ENCODE measurements at regions not wholly inside any gene's neighbourhood (a gene's known extent, or its start where the extent isn't known, plus 50 kb on each side); places are given as distances from the start of the nearest gene placed in this dataset.

DNA sequence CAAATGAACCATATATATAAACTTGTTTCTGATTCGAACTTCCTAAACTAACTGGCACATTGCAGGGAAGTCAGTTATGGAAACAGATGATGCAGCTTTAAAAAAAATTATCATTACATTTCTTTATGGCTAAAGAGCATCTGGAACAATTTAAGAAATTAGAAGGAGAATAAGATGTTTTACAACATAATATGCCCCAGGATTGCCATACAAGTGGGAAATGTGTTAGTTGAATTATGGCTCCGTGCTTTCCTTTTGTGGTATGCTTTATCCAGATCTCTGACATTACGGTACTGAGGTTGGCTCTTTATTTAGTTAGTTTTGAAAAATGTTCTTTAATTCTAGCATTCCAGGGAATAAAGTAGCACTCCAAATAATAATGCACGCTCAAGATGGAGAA is 343.0 kb upstream of the ZFP64 start:
- TF ChIP-seq, protein P1, sequence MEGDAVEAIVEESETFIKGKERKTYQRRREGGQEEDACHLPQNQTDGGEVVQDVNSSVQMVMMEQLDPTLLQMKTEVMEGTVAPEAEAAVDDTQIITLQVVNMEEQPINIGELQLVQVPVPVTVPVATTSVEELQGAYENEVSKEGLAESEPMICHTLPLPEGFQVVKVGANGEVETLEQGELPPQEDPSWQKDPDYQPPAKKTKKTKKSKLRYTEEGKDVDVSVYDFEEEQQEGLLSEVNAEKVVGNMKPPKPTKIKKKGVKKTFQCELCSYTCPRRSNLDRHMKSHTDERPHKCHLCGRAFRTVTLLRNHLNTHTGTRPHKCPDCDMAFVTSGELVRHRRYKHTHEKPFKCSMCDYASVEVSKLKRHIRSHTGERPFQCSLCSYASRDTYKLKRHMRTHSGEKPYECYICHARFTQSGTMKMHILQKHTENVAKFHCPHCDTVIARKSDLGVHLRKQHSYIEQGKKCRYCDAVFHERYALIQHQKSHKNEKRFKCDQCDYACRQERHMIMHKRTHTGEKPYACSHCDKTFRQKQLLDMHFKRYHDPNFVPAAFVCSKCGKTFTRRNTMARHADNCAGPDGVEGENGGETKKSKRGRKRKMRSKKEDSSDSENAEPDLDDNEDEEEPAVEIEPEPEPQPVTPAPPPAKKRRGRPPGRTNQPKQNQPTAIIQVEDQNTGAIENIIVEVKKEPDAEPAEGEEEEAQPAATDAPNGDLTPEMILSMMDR (IDR thresholded peaks at IDR 0.05; ENCODE audit: low read depth, low read length), result no peak
- TF ChIP-seq EZH2phosphoT487 (IDR thresholded peaks at IDR 0.05; ENCODE audit: low read depth), result no peak
